ENCODE measurements at regions not wholly inside any gene's neighbourhood (a gene's known extent, or its start where the extent isn't known, plus 50 kb on each side); places are given as distances from the start of the nearest gene placed in this dataset.

GRCh38 chr6:71386215-71386614 lies 97.6 kb downstream of the OGFRL1 start:
- TF ChIP-seq YY1 (IDR thresholded peaks at IDR 0.05; ENCODE audit: low read depth, low read length) (no peak), BHLHE40 (IDR thresholded peaks at IDR 0.05; ENCODE audit: borderline replicate concordance in 1 of 2, low read depth in 2 of 2, low read length in 1 of 2) (no peak), ZZZ3 (IDR thresholded peaks at IDR 0.05; ENCODE audit: control insufficient read depth, insufficient read length, low read depth) (no peak), BCL3 (IDR thresholded peaks at IDR 0.05; ENCODE audit: borderline replicate concordance, insufficient read depth, low read depth, low read length, poor library complexity, severe bottlenecking) (no peak), E2F4 (IDR thresholded peaks at IDR 0.05; ENCODE audit: low read depth, low read length) (no peak), POLR2A (IDR thresholded peaks at IDR 0.05; ENCODE audit: low read depth, low read length) (no peak), PAX5 (IDR thresholded peaks at IDR 0.05; ENCODE audit: borderline replicate concordance, low read depth, low read length) (no peak)
- TF ChIP-seq, protein P1, sequence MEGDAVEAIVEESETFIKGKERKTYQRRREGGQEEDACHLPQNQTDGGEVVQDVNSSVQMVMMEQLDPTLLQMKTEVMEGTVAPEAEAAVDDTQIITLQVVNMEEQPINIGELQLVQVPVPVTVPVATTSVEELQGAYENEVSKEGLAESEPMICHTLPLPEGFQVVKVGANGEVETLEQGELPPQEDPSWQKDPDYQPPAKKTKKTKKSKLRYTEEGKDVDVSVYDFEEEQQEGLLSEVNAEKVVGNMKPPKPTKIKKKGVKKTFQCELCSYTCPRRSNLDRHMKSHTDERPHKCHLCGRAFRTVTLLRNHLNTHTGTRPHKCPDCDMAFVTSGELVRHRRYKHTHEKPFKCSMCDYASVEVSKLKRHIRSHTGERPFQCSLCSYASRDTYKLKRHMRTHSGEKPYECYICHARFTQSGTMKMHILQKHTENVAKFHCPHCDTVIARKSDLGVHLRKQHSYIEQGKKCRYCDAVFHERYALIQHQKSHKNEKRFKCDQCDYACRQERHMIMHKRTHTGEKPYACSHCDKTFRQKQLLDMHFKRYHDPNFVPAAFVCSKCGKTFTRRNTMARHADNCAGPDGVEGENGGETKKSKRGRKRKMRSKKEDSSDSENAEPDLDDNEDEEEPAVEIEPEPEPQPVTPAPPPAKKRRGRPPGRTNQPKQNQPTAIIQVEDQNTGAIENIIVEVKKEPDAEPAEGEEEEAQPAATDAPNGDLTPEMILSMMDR (IDR thresholded peaks at IDR 0.05 in 2 of 3, conservative IDR thresholded peaks at IDR 0.05 in 1 of 3; ENCODE audit: control insufficient read depth in 2 of 3, extremely low read depth in 1 of 3, insufficient read depth in 1 of 3, low read depth in 3 of 3, low read length in 3 of 3), result no peak
